ENCODE measurements at regions not wholly inside any gene's neighbourhood (a gene's known extent, or its start where the extent isn't known, plus 50 kb on each side); places are given as distances from the start of the nearest gene placed in this dataset.

DNA sequence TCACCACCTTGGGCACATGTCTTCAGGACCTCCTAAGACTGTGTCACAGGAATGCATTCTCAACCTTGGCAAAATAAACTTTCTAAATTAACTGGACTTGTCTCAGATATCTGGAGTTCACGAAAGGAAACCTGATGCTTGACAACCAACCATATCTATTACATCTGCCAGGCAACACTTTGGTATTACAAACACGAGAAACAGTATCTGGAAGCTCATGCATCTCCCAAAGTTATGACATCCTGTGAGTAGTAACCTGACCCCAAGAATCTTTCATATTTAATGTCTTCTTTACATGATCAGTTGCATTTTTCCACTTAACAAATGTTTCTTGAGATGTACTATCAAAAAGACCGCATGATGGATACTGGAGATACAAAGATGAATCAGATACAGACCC lies 465.3 kb upstream of the AGTR1 start (continued):
- TF ChIP-seq, protein P1, sequence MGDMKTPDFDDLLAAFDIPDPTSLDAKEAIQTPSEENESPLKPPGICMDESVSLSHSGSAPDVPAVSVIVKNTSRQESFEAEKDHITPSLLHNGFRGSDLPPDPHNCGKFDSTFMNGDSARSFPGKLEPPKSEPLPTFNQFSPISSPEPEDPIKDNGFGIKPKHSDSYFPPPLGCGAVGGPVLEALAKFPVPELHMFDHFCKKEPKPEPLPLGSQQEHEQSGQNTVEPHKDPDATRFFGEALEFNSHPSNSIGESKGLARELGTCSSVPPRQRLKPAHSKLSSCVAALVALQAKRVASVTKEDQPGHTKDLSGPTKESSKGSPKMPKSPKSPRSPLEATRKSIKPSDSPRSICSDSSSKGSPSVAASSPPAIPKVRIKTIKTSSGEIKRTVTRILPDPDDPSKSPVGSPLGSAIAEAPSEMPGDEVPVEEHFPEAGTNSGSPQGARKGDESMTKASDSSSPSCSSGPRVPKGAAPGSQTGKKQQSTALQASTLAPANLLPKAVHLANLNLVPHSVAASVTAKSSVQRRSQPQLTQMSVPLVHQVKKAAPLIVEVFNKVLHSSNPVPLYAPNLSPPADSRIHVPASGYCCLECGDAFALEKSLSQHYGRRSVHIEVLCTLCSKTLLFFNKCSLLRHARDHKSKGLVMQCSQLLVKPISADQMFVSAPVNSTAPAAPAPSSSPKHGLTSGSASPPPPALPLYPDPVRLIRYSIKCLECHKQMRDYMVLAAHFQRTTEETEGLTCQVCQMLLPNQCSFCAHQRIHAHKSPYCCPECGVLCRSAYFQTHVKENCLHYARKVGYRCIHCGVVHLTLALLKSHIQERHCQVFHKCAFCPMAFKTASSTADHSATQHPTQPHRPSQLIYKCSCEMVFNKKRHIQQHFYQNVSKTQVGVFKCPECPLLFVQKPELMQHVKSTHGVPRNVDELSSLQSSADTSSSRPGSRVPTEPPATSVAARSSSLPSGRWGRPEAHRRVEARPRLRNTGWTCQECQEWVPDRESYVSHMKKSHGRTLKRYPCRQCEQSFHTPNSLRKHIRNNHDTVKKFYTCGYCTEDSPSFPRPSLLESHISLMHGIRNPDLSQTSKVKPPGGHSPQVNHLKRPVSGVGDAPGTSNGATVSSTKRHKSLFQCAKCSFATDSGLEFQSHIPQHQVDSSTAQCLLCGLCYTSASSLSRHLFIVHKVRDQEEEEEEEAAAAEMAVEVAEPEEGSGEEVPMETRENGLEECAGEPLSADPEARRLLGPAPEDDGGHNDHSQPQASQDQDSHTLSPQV (IDR thresholded peaks at IDR 0.05): no peak
- TF ChIP-seq RUNX3 (IDR thresholded peaks at IDR 0.05; ENCODE audit: low read length) (no peak), NFYA (IDR thresholded peaks at IDR 0.05; ENCODE audit: borderline replicate concordance, low read depth, low read length) (no peak), SIN3A (IDR thresholded peaks at IDR 0.05; ENCODE audit: low read depth, low read length) (no peak), BCL11A (IDR thresholded peaks at IDR 0.05; ENCODE audit: low read depth, low read length) (no peak), CHD4 (IDR thresholded peaks at IDR 0.05) (no peak), TCF12 (IDR thresholded peaks at IDR 0.05; ENCODE audit: low read depth, low read length) (no peak), FOXK2 (IDR thresholded peaks at IDR 0.05) (no peak), SREBF1 (IDR thresholded peaks at IDR 0.05; ENCODE audit: low read length) (no peak), IRF3 (IDR thresholded peaks at IDR 0.05) (no peak), EGR1 (IDR thresholded peaks at IDR 0.05; ENCODE audit: borderline replicate concordance in 1 of 2, low read depth in 2 of 2, low read length in 2 of 2) (no peak)
